Stimulated activated naive CD8-positive, alpha-beta T cell treated with anti-CD3 and anti-CD28 coated beads, Interleukin-15, amount 100 ng/mL, for 72 hours (primary cell): ENCODE measurements at regions not wholly inside any gene's neighbourhood (a gene's known extent, or its start where the extent isn't known, plus 50 kb on each side); places are given as distances from the start of the nearest gene placed in this dataset.
"Not testable (repeated sequence)": the region's sequence is repeated elsewhere in the genome, so short reads cannot be mapped to it uniquely, and the experiment has no call there.

Experiments
- ATAC-seq: fragments of 150-1000 bp; cut with Tn5 transposase; 2 replicates; pipeline ENCODE4 v1.10.0; 2021; ENCODE audit warnings: mild to moderate bottlenecking, moderate library complexity
- DNase-seq, 2 donors: peaks; one replicate each; pipeline ENCODE4 v3.0.0; 2021 to 2022
- H3K27ac Mint-ChIP-seq, 2 donors: one replicate each; pipeline ENCODE4 v1.8.0; 2022; ENCODE audit warnings: mild to moderate bottlenecking in 2 of 2, mixed read lengths in 2 of 2, moderate library complexity in 2 of 2
- H3K27me3 Mint-ChIP-seq: one replicate; pipeline ENCODE4 v1.8.0; 2022; ENCODE audit warnings: mixed read lengths
- H3K4me1 Mint-ChIP-seq: one replicate; pipeline ENCODE4 v1.8.0; 2022; ENCODE audit warnings: mild to moderate bottlenecking, mixed read lengths
- H3K4me3 Mint-ChIP-seq, 2 donors: one replicate each; pipeline ENCODE4 v1.8.0; 2022; ENCODE audit warnings: mild to moderate bottlenecking in 2 of 2, mixed read lengths in 2 of 2, moderate library complexity in 1 of 2
- H3K9me3 Mint-ChIP-seq, 2 donors: one replicate each; pipeline ENCODE4 v1.8.0; 2022; ENCODE audit warnings: mixed read lengths in 2 of 2

GRCh38 chr5:135279328-135279727 is 119.7 kb downstream of the MACROH2A1 start:
- ATAC-seq (no peak), DNase-seq (no peak)
- Mint-ChIP-seq H3K4me3 (no peak overlapping the region), H3K4me1 (no peaks in the 10 kb centered on the region), H3K27ac (no peak overlapping the region), H3K9me3 (peaks cover 0 to 5% of the 10 kb centered on the region in 2 donors), H3K27me3 (peaks cover 20% of the 10 kb centered on the region)

- H3K4me3 Mint-ChIP-seq: no peak overlapping the region
- no peaks in the 10 kb centered on the region for H3K4me1 Mint-ChIP-seq
- H3K27me3 Mint-ChIP-seq: no peaks in the 10 kb centered on the region
- DNase-seq (no peak), ATAC-seq (no peak)
- H3K9me3 Mint-ChIP-seq: peaks cover 0 to 5% of the 10 kb centered on the region in 2 donors
- no peak overlapping the region for H3K27ac Mint-ChIP-seq
Observed at GRCh38 chr5:135276151-135276550, 122.9 kb downstream of the MACROH2A1 start.

DNA sequence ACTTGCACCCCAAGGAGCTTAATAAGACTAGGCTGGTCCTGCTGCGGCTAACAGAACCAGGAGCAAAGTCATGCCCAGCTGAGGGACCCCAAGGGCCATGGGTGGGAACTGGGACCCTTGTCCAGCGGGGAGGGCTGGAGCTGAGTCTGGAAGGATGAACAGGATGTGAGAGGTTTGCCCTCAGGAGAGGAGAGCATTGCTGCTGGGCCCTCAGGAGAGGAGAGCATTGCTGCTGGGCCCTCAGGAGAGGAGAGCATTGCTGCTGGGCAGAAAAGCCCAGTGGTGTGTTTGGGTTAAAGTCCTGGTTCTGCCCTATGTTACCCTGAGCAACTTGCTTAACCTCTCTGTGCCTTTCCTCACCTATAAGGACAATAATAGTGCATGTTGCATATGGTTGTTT is 125.8 kb downstream of the MACROH2A1 start:
- H3K27ac Mint-ChIP-seq: peak overlapping the region in 1 of 2 donors; percentile 79
- peaks cover 0 to 5% of the 10 kb centered on the region in 2 donors for H3K9me3 Mint-ChIP-seq
- H3K4me3 Mint-ChIP-seq: no peak overlapping the region
- no peak for DNase-seq
- no peaks in the 10 kb centered on the region for H3K27me3 Mint-ChIP-seq
- no peaks in the 10 kb centered on the region for H3K4me1 Mint-ChIP-seq
- no peak for ATAC-seq

GRCh38 chr5:135272311-135272805 is 126.7 kb downstream of the MACROH2A1 start:
- Mint-ChIP-seq H3K27me3 (no peaks in the 10 kb centered on the region), H3K4me3 (no peak overlapping the region), H3K4me1 (no peaks in the 10 kb centered on the region), H3K27ac (no peak overlapping the region), H3K9me3 (no peaks in the 10 kb centered on the region)
- ATAC-seq (no peak), DNase-seq (no peak)

- Mint-ChIP-seq H3K4me1 (no peaks in the 10 kb centered on the region), H3K4me3 (no peak overlapping the region), H3K9me3 (no peaks in the 10 kb centered on the region), H3K27me3 (no peaks in the 10 kb centered on the region), H3K27ac (peak overlapping the region in 1 of 2 donors; percentile 54)
- DNase-seq (no peak), ATAC-seq (no peak)
Observed at GRCh38 chr5:135271533-135272310, 127.3 kb downstream of the MACROH2A1 start.

DNA sequence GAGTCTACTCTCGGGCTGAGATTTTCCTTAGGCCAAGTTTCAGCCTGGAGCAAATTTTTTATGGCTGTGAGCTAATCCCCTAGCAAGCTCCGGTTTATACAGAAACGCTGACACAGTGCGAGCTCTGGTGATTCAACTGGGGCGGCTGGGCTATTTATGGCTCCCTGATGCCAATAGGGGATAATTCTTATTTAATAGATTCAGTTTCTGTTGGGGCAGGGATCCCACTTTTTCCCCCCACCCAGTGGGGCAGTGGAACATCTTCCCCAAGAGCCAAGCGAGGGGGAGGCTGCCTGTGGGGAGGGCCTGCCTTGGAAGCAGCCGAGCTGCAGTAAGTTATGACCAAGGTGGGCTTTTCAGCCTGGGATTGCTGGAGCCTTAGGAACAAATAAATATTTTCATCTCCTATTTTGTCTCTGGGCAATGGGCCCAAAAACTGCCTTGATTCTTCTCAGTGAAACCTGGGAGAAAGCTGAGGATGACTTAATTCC is 129.1 kb downstream of the MACROH2A1 start:
- H3K27me3 Mint-ChIP-seq: no peaks in the 10 kb centered on the region
- H3K4me1 Mint-ChIP-seq: no peaks in the 10 kb centered on the region
- no peaks in the 10 kb centered on the region for H3K9me3 Mint-ChIP-seq
- DNase-seq: no peak
- no peak overlapping the region for H3K27ac Mint-ChIP-seq
- ATAC-seq: no peak
- H3K4me3 Mint-ChIP-seq: no peak overlapping the region

DNA sequence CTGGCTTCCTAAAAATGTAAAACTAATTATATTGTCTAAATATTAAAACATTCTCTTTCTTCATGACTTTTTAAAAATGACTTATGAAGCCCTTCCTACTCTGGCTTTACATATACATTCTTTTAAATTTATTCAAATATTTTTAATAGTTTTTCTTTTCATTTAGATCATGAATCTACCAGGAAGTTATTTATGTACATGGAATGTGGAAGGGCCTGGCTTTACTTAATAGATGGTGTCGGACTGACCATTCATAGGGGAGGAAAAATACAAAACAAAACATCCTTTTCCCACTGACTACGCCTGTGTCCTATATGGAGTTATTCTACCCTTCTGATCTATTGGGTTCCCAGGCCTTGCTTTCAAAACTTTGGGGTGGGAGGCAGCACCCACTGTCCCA is 129.8 kb downstream of the MACROH2A1 start:
- H3K9me3 Mint-ChIP-seq: no peaks in the 10 kb centered on the region
- H3K4me1 Mint-ChIP-seq: no peaks in the 10 kb centered on the region
- H3K27me3 Mint-ChIP-seq: no peaks in the 10 kb centered on the region
- H3K4me3 Mint-ChIP-seq: no peak overlapping the region
- ATAC-seq (no peak), DNase-seq (no peak)
- H3K27ac Mint-ChIP-seq: no peak overlapping the region

- Mint-ChIP-seq H3K4me3 (no peak overlapping the region), H3K27ac (peak overlapping the region in 1 of 2 donors; percentile 49), H3K9me3 (no peaks in the 10 kb centered on the region), H3K4me1 (no peaks in the 10 kb centered on the region), H3K27me3 (no peaks in the 10 kb centered on the region)
- ATAC-seq: no peak
- DNase-seq: no peak
Observed at GRCh38 chr5:135266975-135267374, 132.1 kb downstream of the MACROH2A1 start.

- Mint-ChIP-seq H3K4me1 (no peaks in the 10 kb centered on the region), H3K4me3 (no peak overlapping the region), H3K27ac (no peak overlapping the region), H3K27me3 (no peaks in the 10 kb centered on the region), H3K9me3 (no peaks in the 10 kb centered on the region)
- ATAC-seq: no peak
- DNase-seq: no peak
Observed at GRCh38 chr5:135266303-135266635, 132.8 kb downstream of the MACROH2A1 start.

DNA sequence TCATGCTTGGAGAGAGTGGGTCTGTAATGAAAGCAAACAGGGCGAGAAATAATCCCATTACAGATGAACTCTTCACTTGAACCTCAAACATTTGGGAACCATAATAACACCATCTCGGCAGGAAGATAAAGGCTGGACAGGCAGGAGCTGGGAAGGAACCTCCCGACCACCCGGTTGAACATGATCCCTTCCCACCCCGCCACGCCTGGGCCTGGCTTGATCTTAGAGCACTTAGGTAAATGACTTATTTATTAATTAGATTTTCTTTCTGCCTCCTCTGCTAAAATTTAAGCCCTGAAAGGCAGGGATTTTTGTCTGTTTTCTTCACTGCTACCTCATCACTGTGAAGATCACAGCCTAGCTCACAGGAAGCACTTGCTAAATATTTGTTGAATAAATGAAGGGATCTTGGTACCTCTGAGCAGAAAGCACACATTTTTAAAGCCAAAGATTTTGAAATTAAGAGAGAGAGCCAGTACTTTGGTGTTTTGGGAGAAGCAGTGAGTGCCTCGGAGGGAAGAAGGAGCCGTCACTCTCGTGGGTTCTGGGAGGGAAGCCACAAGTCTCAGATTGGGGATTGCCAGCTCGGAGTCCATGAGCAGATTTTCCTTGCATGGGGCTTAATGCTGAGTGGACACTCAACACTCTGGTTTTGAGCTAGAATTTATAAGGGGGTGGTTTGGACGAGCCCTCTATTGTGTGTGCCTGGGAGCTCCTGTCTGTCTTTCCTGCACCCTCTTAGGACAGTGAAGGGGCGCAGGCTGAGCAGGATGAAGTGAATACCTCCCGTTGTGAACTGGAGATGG is 133.3 kb downstream of the MACROH2A1 start:
- no peak for ATAC-seq
- Mint-ChIP-seq H3K9me3 (peaks cover 3 to 4% of the 10 kb centered on the region in 2 donors), H3K4me3 (no peak overlapping the region), H3K27ac (no peak overlapping the region), H3K4me1 (no peaks in the 10 kb centered on the region), H3K27me3 (peaks cover 3% of the 10 kb centered on the region)
- DNase-seq: no peak

GRCh38 chr5:135264451-135265440 is 134.3 kb downstream of the MACROH2A1 start:
- Mint-ChIP-seq H3K27ac (no peak overlapping the region), H3K4me3 (no peak overlapping the region), H3K4me1 (no peaks in the 10 kb centered on the region), H3K9me3 (peaks cover 8 to 9% of the 10 kb centered on the region in 2 donors), H3K27me3 (peaks cover 9% of the 10 kb centered on the region)
- DNase-seq (no peak), ATAC-seq (no peak)

DNA sequence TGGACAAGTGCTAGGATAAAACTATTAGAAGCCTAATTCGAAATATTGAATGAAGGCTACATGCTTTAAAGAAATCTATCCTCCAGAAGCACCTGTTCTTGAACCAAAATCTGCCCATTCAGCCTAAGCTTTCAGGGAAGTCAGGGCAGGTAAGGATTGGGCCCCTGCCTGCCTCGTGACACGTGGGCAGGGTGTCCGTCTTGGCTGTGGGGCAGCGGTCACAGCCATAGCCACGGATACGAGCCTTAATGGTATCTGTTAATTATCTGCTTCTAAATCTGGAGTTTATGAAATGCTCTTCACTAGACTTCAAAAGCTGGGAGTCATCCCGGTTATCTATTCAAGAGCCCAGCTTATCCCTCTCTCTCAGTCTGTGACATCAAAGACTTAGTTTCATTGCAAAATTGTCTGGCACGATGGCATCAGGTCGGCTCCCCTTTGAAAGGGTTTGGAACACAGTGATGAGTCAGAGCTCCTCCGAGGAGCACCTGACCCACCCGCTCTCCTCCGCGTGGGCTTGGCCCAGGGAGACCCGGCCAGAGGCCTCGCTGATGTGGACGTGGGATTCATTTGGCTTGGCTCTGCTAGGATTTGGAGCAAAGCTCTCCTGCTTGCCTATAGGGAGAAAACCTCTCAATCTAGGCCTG is 135.9 kb downstream of the MACROH2A1 start:
- H3K4me1 Mint-ChIP-seq: no peaks in the 10 kb centered on the region
- peaks cover 12 to 14% of the 10 kb centered on the region in 2 donors for H3K9me3 Mint-ChIP-seq
- DNase-seq (no peak), ATAC-seq (no peak)
- peaks cover 9% of the 10 kb centered on the region for H3K27me3 Mint-ChIP-seq
- H3K4me3 Mint-ChIP-seq: no peak overlapping the region
- H3K27ac Mint-ChIP-seq: no peak overlapping the region

DNA sequence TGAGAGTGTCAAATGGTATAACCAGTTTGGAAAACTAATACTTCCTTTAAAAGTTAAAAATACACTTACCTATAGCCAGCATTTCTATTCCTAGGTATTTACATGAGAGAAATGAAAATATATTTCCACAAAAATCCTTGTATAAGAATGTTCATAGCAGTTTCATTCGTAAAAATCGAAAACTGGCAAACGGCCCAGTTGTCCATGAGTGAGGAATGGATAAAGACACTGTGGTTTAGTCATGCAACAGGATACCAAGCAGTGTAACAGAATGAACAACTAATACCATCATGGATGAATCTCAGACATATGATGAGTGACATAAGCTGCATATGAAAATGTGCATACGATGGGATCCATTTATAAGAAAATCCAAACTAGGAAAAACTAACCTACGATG is 136.7 kb downstream of the MACROH2A1 start:
- H3K4me3 Mint-ChIP-seq: no peak overlapping the region
- peaks cover 12 to 14% of the 10 kb centered on the region in 2 donors for H3K9me3 Mint-ChIP-seq
- ATAC-seq (no peak), DNase-seq (no peak)
- no peaks in the 10 kb centered on the region for H3K4me1 Mint-ChIP-seq
- peaks cover 9% of the 10 kb centered on the region for H3K27me3 Mint-ChIP-seq
- no peak overlapping the region for H3K27ac Mint-ChIP-seq

- not testable (repeated sequence) for H3K4me3 Mint-ChIP-seq, H3K4me1 Mint-ChIP-seq, H3K27ac Mint-ChIP-seq, H3K27me3 Mint-ChIP-seq, ATAC-seq, DNase-seq
- peaks cover 12 to 14% of the 10 kb centered on the region in 2 donors for H3K9me3 Mint-ChIP-seq
Observed at GRCh38 chr5:135260108-135260507, 138.9 kb downstream of the MACROH2A1 start.
